CD14-positive monocyte (primary cell): ENCODE measurements at regions not wholly inside any gene's neighbourhood (a gene's known extent, or its start where the extent isn't known, plus 50 kb on each side); places are given as distances from the start of the nearest gene placed in this dataset.

ENCODE experiments used
- DNase-seq, 3 donors: peaks; one replicate each; pipeline ENCODE4 v3.0.0-alpha.2; 2011 to 2022
- H2AFZ ChIP-seq: 2 replicates; pipeline ENCODE4 v1.6.0; 2012; ENCODE audit warnings: mild to moderate bottlenecking, low read depth, low read length, inconsistent platforms; ENCODE audit not compliant: insufficient read depth, poor library complexity, severe bottlenecking
- H3K27ac ChIP-seq, 2 donors: 1 replicate in 1 of 2; 2 replicates in 1 of 2; pipeline ENCODE4 v1.5.1; 2012 to 2013; ENCODE audit warnings: low read length in 2 of 2, control low read depth in 1 of 2, inconsistent platforms in 1 of 2, low read depth in 1 of 2, mild to moderate bottlenecking in 1 of 2
- H3K27me3 ChIP-seq, 2 donors: one replicate each; pipeline versions ENCODE4 v1.6.0 to v1.6.1; 2011 to 2013; ENCODE audit warnings: low read length in 2 of 2; ENCODE audit not compliant: control insufficient read depth in 2 of 2, insufficient read depth in 2 of 2
- H3K36me3 ChIP-seq, 2 donors: replicated peaks in 1 of 2; 1 replicate in 1 of 2; 2 replicates in 1 of 2; pipeline versions ENCODE4 v1.5.1 to v1.6.1; 2012 to 2013; ENCODE audit warnings: low read length in 2 of 2, control low read depth in 1 of 2, inconsistent platforms in 1 of 2, mild to moderate bottlenecking in 1 of 2; ENCODE audit not compliant: insufficient read depth in 2 of 2, control insufficient read depth in 1 of 2
- H3K4me1 ChIP-seq, 2 donors: 1 replicate in 1 of 2; 2 replicates in 1 of 2; pipeline versions ENCODE4 v1.5.1 to v1.6.1; 2012 to 2013; ENCODE audit warnings: low read length in 2 of 2, control low read depth in 1 of 2, inconsistent platforms in 1 of 2, mild to moderate bottlenecking in 1 of 2, moderate library complexity in 1 of 2; ENCODE audit not compliant: insufficient read depth in 2 of 2, control insufficient read depth in 1 of 2
- H3K4me2 ChIP-seq: replicated peaks from 2 replicates; pipeline ENCODE3; 2012; ENCODE audit warnings: low read length, moderate library complexity, mild to moderate bottlenecking; ENCODE audit not compliant: poor library complexity, severe bottlenecking; ENCODE audit errors: extremely low read depth
- H3K4me3 ChIP-seq, 3 experiments: fragments of 200-600 bp in 1 of 3; sonication (generic) in 1 of 3; replicated peaks in 1 of 3; 1 replicate in 2 of 3; 2 replicates in 1 of 3; pipeline ENCODE4 v1.5.1; 2011 to 2013; ENCODE audit warnings: low read length in 3 of 3, mild to moderate bottlenecking in 3 of 3, control low read depth in 2 of 3, low read depth in 2 of 3, inconsistent platforms in 1 of 3, moderate library complexity in 1 of 3
- H3K79me2 ChIP-seq: 2 replicates; pipeline ENCODE4 v1.6.0; 2012; ENCODE audit warnings: mild to moderate bottlenecking, control low read depth, inconsistent platforms, low read length, moderate library complexity; ENCODE audit not compliant: insufficient read depth
- H3K9ac ChIP-seq: 2 replicates; pipeline ENCODE4 v1.6.0; 2017; ENCODE audit warnings: low read length, mild to moderate bottlenecking; ENCODE audit not compliant: insufficient read depth, poor library complexity, severe bottlenecking
- H3K9me3 ChIP-seq, 2 donors: replicated peaks in 1 of 2; 1 replicate in 1 of 2; 2 replicates in 1 of 2; pipeline versions ENCODE4 v1.5.1 to v1.6.1; 2012 to 2013; ENCODE audit warnings: low read length in 2 of 2, control low read depth in 1 of 2; ENCODE audit not compliant: control insufficient read depth in 1 of 2, insufficient read depth in 1 of 2
- H4K20me1 ChIP-seq: 2 replicates; pipeline ENCODE4 v1.6.0; 2012; ENCODE audit warnings: mild to moderate bottlenecking, low read length, control low read depth, moderate library complexity; ENCODE audit not compliant: insufficient read depth
- H3K27ac Mint-ChIP-seq, 7 donors: one replicate each; pipeline ENCODE4 v1.8.0; 2020; ENCODE audit warnings: mild to moderate bottlenecking in 7 of 7, mixed read lengths in 7 of 7, moderate library complexity in 6 of 7, inconsistent platforms in 2 of 7
- H3K27me3 Mint-ChIP-seq, 3 donors: one replicate each; pipeline ENCODE4 v1.8.0; 2021 to 2022; ENCODE audit warnings: low read depth in 3 of 3, mild to moderate bottlenecking in 3 of 3, mixed read lengths in 3 of 3, moderate library complexity in 3 of 3, inconsistent platforms in 1 of 3
- H3K36me3 Mint-ChIP-seq, 2 donors: one replicate each; pipeline ENCODE4 v1.8.0; 2020; ENCODE audit warnings: mixed read lengths in 2 of 2, inconsistent platforms in 1 of 2, mild to moderate bottlenecking in 1 of 2
- H3K4me1 Mint-ChIP-seq: one replicate; pipeline ENCODE4 v1.8.0; 2020; ENCODE audit warnings: mild to moderate bottlenecking, mixed read lengths
- H3K4me3 Mint-ChIP-seq, 2 donors: one replicate each; pipeline ENCODE4 v1.8.0; 2020; ENCODE audit warnings: mild to moderate bottlenecking in 2 of 2, mixed read lengths in 2 of 2, moderate library complexity in 1 of 2
- H3K9me3 Mint-ChIP-seq, 7 donors: one replicate each; pipeline ENCODE4 v1.8.0; 2020 to 2022; ENCODE audit warnings: mixed read lengths in 7 of 7, mild to moderate bottlenecking in 6 of 7, moderate library complexity in 6 of 7, inconsistent platforms in 2 of 7
- CTCF ChIP-seq: fragments of 200-600 bp; IDR thresholded peaks from one replicate; pipeline ENCODE4 v1.8.0; 2022; ENCODE audit warnings: antibody characterized with exemption, mild to moderate bottlenecking
- WGBS: methylation state at CpG from one replicate; pipeline ENCODE4 v1.1.5; 2013; ENCODE audit warnings: missing lambda C conversion rate; ENCODE audit not compliant: insufficient coverage; 5-methylcytosine and 5-hydroxymethylcytosine counted together
- intact Hi-C, 2 donors: fragments of 100-400 bp; cut with micrococcal nuclease; formaldehyde crosslinking; loops; one replicate each; pipeline versions ENCODE4 v1.15.0 to v1.15.1; 2023

- no peaks in the 10 kb centered on the region for H3K9me3 ChIP-seq
- Mint-ChIP-seq H3K36me3 (no peaks in the 10 kb centered on the region), H3K9me3 (no peaks in the 10 kb centered on the region), H3K27me3 (peaks cover 0 to 2% (median 0%) of the 10 kb centered on the region in 3 donors), H3K4me3 (no peak overlapping the region), H3K4me1 (no peaks in the 10 kb centered on the region), H3K27ac (no peak overlapping the region)
- H3K79me2 ChIP-seq, result no peaks in the 10 kb centered on the region
- H3K27me3 ChIP-seq, result no peaks in the 10 kb centered on the region
- H4K20me1 ChIP-seq, result no peaks in the 10 kb centered on the region
- no peak overlapping the region for H3K4me3 ChIP-seq
- intact Hi-C loops, result no loop called here
- H3K36me3 ChIP-seq, result no peaks in the 10 kb centered on the region
- 100% methylated on average over 8 of the region's 10 CpGs for WGBS
- no peak overlapping the region for H3K9ac ChIP-seq
- no peak overlapping the region for H3K27ac ChIP-seq
- DNase-seq, result no peak
- no peak overlapping the region for H3K4me2 ChIP-seq
- H2AFZ ChIP-seq, result no peak overlapping the region
- no peaks in the 10 kb centered on the region for H3K4me1 ChIP-seq
- TF ChIP-seq CTCF, result no peak
Observed at GRCh38 chr12:93011100-93011499, 82.0 kb upstream of the EEA1 start.

GRCh38 chr12:93015871-93016751, 87.0 kb upstream of the EEA1 start:
- no peaks in the 10 kb centered on the region for H3K9me3 ChIP-seq
- intact Hi-C loops, result no loop called here
- no peaks in the 10 kb centered on the region for H3K27me3 Mint-ChIP-seq
- no peak overlapping the region for H3K27ac ChIP-seq
- H3K4me3 Mint-ChIP-seq, result no peak overlapping the region
- no peak overlapping the region for H3K4me3 ChIP-seq
- no peak overlapping the region for H3K27ac Mint-ChIP-seq
- H3K9ac ChIP-seq, result no peak overlapping the region
- no CpG with 5 or more reads among the region's 4 CpGs for WGBS
- no peaks in the 10 kb centered on the region for H3K36me3 Mint-ChIP-seq
- no peaks in the 10 kb centered on the region for H3K79me2 ChIP-seq
- DNase-seq, result no peak
- H3K9me3 Mint-ChIP-seq, result no peaks in the 10 kb centered on the region
- H3K4me1 ChIP-seq, result no peaks in the 10 kb centered on the region
- no peak overlapping the region for H3K4me2 ChIP-seq
- no peaks in the 10 kb centered on the region for H4K20me1 ChIP-seq
- H3K27me3 ChIP-seq, result no peaks in the 10 kb centered on the region
- no peak overlapping the region for H2AFZ ChIP-seq
- no peaks in the 10 kb centered on the region for H3K36me3 ChIP-seq
- no peaks in the 10 kb centered on the region for H3K4me1 Mint-ChIP-seq
- no peak for TF ChIP-seq CTCF
